Karpas-422 (cell line): ENCODE measurements at regions not wholly inside any gene's neighbourhood (a gene's known extent, or its start where the extent isn't known, plus 50 kb on each side); places are given as distances from the start of the nearest gene placed in this dataset.

Experiments
- DNase-seq: peaks from one replicate; pipeline ENCODE4 v3.0.0-alpha.2; 2015
- H2AFZ ChIP-seq: fragments of 200-600 bp; sonication (generic); 2 replicates; pipeline ENCODE4 v1.6.1; 2014; ENCODE audit warnings: antibody characterized with exemption, low read length, mixed read lengths
- H3K27ac ChIP-seq: fragments of 200-600 bp; sonication (generic); 2 replicates; pipeline ENCODE4 v1.5.1; 2014; ENCODE audit warnings: mild to moderate bottlenecking, low read length, moderate library complexity
- H3K27me3 ChIP-seq: fragments of 200-600 bp; sonication (generic); 2 replicates; pipeline ENCODE4 v1.6.1; 2014; ENCODE audit warnings: low read length, mixed read lengths
- H3K36me3 ChIP-seq: fragments of 200-600 bp; sonication (generic); 2 replicates; pipeline ENCODE4 v1.6.1; 2014; ENCODE audit warnings: low read length, mixed read lengths; ENCODE audit not compliant: insufficient read depth
- H3K4me1 ChIP-seq: fragments of 200-600 bp; sonication (generic); 2 replicates; pipeline ENCODE4 v1.6.1; 2014; ENCODE audit warnings: mild to moderate bottlenecking, low read length, mixed read lengths
- H3K4me2 ChIP-seq: fragments of 200-600 bp; sonication (generic); 2 replicates; pipeline ENCODE4 v1.6.1; 2014; ENCODE audit warnings: low read length, low read depth, mild to moderate bottlenecking; ENCODE audit not compliant: poor library complexity, severe bottlenecking
- H3K4me3 ChIP-seq: fragments of 200-600 bp; sonication (generic); 2 replicates; pipeline ENCODE4 v1.5.1; 2014; ENCODE audit warnings: mild to moderate bottlenecking, antibody characterized with exemption, low read length, mixed read lengths
- H3K79me2 ChIP-seq: fragments of 200-600 bp; sonication (generic); 2 replicates; pipeline ENCODE4 v1.6.1; 2014; ENCODE audit warnings: mild to moderate bottlenecking, low read length, mixed read lengths
- H3K9ac ChIP-seq: fragments of 200-600 bp; sonication (generic); 2 replicates; pipeline ENCODE4 v1.6.0; 2014; ENCODE audit warnings: low read length
- H3K9me2 ChIP-seq: fragments of 200-600 bp; sonication (generic), shearing (Covaris generic); replicated peaks from 2 replicates; pipeline ENCODE4 v1.6.0; 2014; ENCODE audit warnings: mild to moderate bottlenecking, low read length, moderate library complexity; ENCODE audit not compliant: insufficient read depth
- H3K9me3 ChIP-seq: fragments of 300-700, 200-600 bp; sonication (generic); 2 replicates; pipeline ENCODE4 v1.6.1; 2014; ENCODE audit warnings: low read length, mixed read lengths
- H4K20me1 ChIP-seq: fragments of 200-600 bp; sonication (generic); 2 replicates; pipeline ENCODE4 v1.6.1; 2014; ENCODE audit warnings: mild to moderate bottlenecking, antibody characterized with exemption, low read length, low read depth; ENCODE audit not compliant: insufficient read depth

DNA sequence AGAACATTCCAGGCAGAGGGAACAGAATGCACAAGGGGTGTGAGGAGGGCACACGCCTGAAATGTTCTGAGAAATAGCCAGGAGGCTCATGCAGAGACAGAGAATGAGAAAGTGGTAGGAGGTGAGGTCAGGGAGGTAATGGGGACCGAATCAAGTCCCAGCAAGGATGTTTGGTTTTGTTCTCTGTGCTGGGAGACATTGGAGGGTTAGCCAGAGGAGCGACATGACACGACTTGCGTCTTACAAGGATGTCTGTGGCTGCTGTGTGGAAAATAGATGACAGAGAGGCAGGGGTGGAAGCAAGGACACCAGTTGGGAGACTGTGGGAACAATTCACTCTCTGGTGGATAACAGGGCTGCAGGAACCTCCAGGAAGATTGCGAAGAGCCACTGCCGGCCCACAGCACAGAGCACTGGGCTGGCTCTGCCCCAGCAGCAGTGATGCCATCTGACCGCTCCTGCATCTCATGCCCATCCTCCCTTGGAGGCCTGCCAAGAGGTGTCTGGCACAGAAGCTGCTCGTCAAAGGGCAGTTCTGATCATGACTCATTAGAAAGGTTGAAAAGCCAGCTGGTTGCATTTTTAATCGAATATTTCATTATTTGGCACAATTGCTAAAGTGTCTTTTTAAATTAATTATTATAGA is 57.7 kb upstream of the CD83 start:
- H3K79me2 ChIP-seq: no peaks in the 10 kb centered on the region
- H3K9me2 ChIP-seq: no peaks in the 10 kb centered on the region
- no peak overlapping the region for H3K27ac ChIP-seq
- no peak overlapping the region for H3K4me2 ChIP-seq
- no peak overlapping the region for H3K9ac ChIP-seq
- no peak overlapping the region for H2AFZ ChIP-seq
- no peaks in the 10 kb centered on the region for H3K36me3 ChIP-seq
- no peaks in the 10 kb centered on the region for H3K4me1 ChIP-seq
- DNase-seq: no peak
- H3K4me3 ChIP-seq: no peak overlapping the region
- H3K27me3 ChIP-seq: no peaks in the 10 kb centered on the region
- no peaks in the 10 kb centered on the region for H4K20me1 ChIP-seq
- no peaks in the 10 kb centered on the region for H3K9me3 ChIP-seq

- Histone ChIP-seq H4K20me1 (no peaks in the 10 kb centered on the region), H2AFZ (no peak overlapping the region), H3K4me2 (no peak overlapping the region), H3K27me3 (no peaks in the 10 kb centered on the region), H3K9me2 (no peaks in the 10 kb centered on the region), H3K36me3 (no peaks in the 10 kb centered on the region), H3K9me3 (no peaks in the 10 kb centered on the region), H3K79me2 (no peaks in the 10 kb centered on the region), H3K9ac (no peak overlapping the region), H3K27ac (no peak overlapping the region), H3K4me3 (no peak overlapping the region), H3K4me1 (no peaks in the 10 kb centered on the region)
- DNase-seq: no peak
Observed at GRCh38 chr6:14060971-14061370, 56.6 kb upstream of the CD83 start.

DNA sequence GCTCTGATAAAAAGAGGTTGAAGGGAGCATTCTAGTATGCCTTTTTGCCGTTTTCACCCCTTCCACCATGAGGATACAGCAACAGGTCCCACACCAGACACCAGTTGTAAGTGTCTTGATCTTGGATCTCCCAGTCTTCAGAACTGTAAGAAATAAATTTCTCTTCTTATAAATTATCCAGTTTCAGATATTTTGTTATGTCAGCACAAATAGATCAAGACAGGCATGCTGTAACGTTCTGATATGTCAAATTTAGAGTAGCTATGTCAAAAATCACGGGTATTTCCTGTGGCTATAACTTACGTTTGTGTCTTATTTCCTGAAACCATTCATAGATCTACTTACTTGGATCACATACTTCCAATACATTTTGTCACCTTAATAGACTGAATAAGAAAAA is 55.9 kb upstream of the CD83 start:
- Histone ChIP-seq H3K36me3 (no peaks in the 10 kb centered on the region), H3K9me3 (no peaks in the 10 kb centered on the region), H3K9ac (no peak overlapping the region), H2AFZ (no peak overlapping the region), H3K27me3 (no peaks in the 10 kb centered on the region), H3K79me2 (no peaks in the 10 kb centered on the region), H3K4me3 (no peak overlapping the region), H3K27ac (no peak overlapping the region), H3K4me1 (no peaks in the 10 kb centered on the region), H3K9me2 (no peaks in the 10 kb centered on the region), H4K20me1 (no peaks in the 10 kb centered on the region), H3K4me2 (no peak overlapping the region)
- no peak for DNase-seq

- no peaks in the 10 kb centered on the region for H3K9me2 ChIP-seq
- H3K9ac ChIP-seq: no peak overlapping the region
- DNase-seq: no peak
- H3K4me2 ChIP-seq: no peak overlapping the region
- H3K27me3 ChIP-seq: no peaks in the 10 kb centered on the region
- H3K4me1 ChIP-seq: no peaks in the 10 kb centered on the region
- H3K36me3 ChIP-seq: no peaks in the 10 kb centered on the region
- no peak overlapping the region for H3K27ac ChIP-seq
- no peak overlapping the region for H3K4me3 ChIP-seq
- no peaks in the 10 kb centered on the region for H4K20me1 ChIP-seq
- H2AFZ ChIP-seq: no peak overlapping the region
- no peaks in the 10 kb centered on the region for H3K79me2 ChIP-seq
- no peaks in the 10 kb centered on the region for H3K9me3 ChIP-seq
Observed at GRCh38 chr6:14062345-14063029, 55.1 kb upstream of the CD83 start.

GRCh38 chr6:14063756-14064155 is 53.8 kb upstream of the CD83 start:
- H3K9ac ChIP-seq: no peak overlapping the region
- no peak for DNase-seq
- no peaks in the 10 kb centered on the region for H4K20me1 ChIP-seq
- no peaks in the 10 kb centered on the region for H3K27me3 ChIP-seq
- H3K79me2 ChIP-seq: no peaks in the 10 kb centered on the region
- H3K9me3 ChIP-seq: no peaks in the 10 kb centered on the region
- no peaks in the 10 kb centered on the region for H3K9me2 ChIP-seq
- H3K36me3 ChIP-seq: no peaks in the 10 kb centered on the region
- no peak overlapping the region for H3K27ac ChIP-seq
- H3K4me1 ChIP-seq: no peaks in the 10 kb centered on the region
- H3K4me3 ChIP-seq: no peak overlapping the region
- H3K4me2 ChIP-seq: no peak overlapping the region
- H2AFZ ChIP-seq: no peak overlapping the region

GRCh38 chr6:14065350-14065749 is 52.2 kb upstream of the CD83 start:
- Histone ChIP-seq H3K36me3 (no peaks in the 10 kb centered on the region), H3K4me3 (no peak overlapping the region), H3K4me1 (no peaks in the 10 kb centered on the region), H3K79me2 (no peaks in the 10 kb centered on the region), H3K9ac (no peak overlapping the region), H3K27ac (no peak overlapping the region), H3K27me3 (no peaks in the 10 kb centered on the region), H3K9me3 (no peaks in the 10 kb centered on the region), H2AFZ (no peak overlapping the region), H3K9me2 (no peaks in the 10 kb centered on the region), H3K4me2 (no peak overlapping the region), H4K20me1 (no peaks in the 10 kb centered on the region)
- no peak for DNase-seq

- Histone ChIP-seq H3K4me3 (no peak overlapping the region), H3K27ac (no peak overlapping the region), H2AFZ (no peak overlapping the region), H3K36me3 (no peaks in the 10 kb centered on the region), H3K79me2 (no peaks in the 10 kb centered on the region), H3K9me2 (no peaks in the 10 kb centered on the region), H3K9ac (no peak overlapping the region), H3K4me2 (no peak overlapping the region), H3K4me1 (no peaks in the 10 kb centered on the region), H3K27me3 (no peaks in the 10 kb centered on the region), H3K9me3 (no peaks in the 10 kb centered on the region), H4K20me1 (no peaks in the 10 kb centered on the region)
- DNase-seq: peak; percentile 80
Observed at GRCh38 chr6:14066782-14067406, 50.7 kb upstream of the CD83 start.

GRCh38 chr6:14067656-14068055 is 49.9 kb upstream of the CD83 start:
- H4K20me1 ChIP-seq: no peaks in the 10 kb centered on the region
- H3K79me2 ChIP-seq: no peaks in the 10 kb centered on the region
- no peaks in the 10 kb centered on the region for H3K9me2 ChIP-seq
- H3K4me1 ChIP-seq: no peaks in the 10 kb centered on the region
- H2AFZ ChIP-seq: no peak overlapping the region
- no peak overlapping the region for H3K27ac ChIP-seq
- H3K9me3 ChIP-seq: no peaks in the 10 kb centered on the region
- H3K9ac ChIP-seq: no peak overlapping the region
- DNase-seq: no peak
- no peak overlapping the region for H3K4me3 ChIP-seq
- H3K36me3 ChIP-seq: no peaks in the 10 kb centered on the region
- no peaks in the 10 kb centered on the region for H3K27me3 ChIP-seq
- no peak overlapping the region for H3K4me2 ChIP-seq
